Lung (tissue), 11 donors: ENCODE measurements at regions not wholly inside any gene's neighbourhood (a gene's known extent, or its start where the extent isn't known, plus 50 kb on each side); places are given as distances from the start of the nearest gene placed in this dataset.

ENCODE experiments used
- ATAC-seq: fragments of 200-7000 bp; cut with Tn5 transposase; one replicate; pipeline ENCODE4 v1.9.1; 2020; ENCODE audit warnings: moderate number of reproducible peaks; ENCODE audit not compliant: insufficient read depth, low FRiP score
- DNase-seq, 3 donors: peaks; one replicate each; pipeline ENCODE4 v3.0.0-alpha.2; 2013 to 2017
- H3K27ac ChIP-seq, 2 donors: one replicate each; pipeline ENCODE4 v1.5.1; 2013; ENCODE audit warnings: mild to moderate bottlenecking in 2 of 2, moderate library complexity in 2 of 2, control low read depth in 1 of 2, inconsistent platforms in 1 of 2, low read depth in 1 of 2, low read length in 1 of 2
- H3K27me3 ChIP-seq, 3 donors: one replicate each; pipeline ENCODE4 v1.5.1; 2013; ENCODE audit warnings: low read length in 2 of 3; ENCODE audit not compliant: control insufficient read depth in 3 of 3, insufficient read depth in 3 of 3
- H3K36me3 ChIP-seq, 4 donors: one replicate each; pipeline ENCODE4 v1.5.1; 2013; ENCODE audit warnings: low read length in 4 of 4, mild to moderate bottlenecking in 1 of 4, moderate library complexity in 1 of 4; ENCODE audit not compliant: control insufficient read depth in 4 of 4, insufficient read depth in 4 of 4
- H3K4me1 ChIP-seq, 5 donors: one replicate each; pipeline ENCODE4 v1.5.1; 2013; ENCODE audit warnings: low read length in 5 of 5, mild to moderate bottlenecking in 2 of 5, moderate library complexity in 1 of 5; ENCODE audit not compliant: control insufficient read depth in 5 of 5, insufficient read depth in 5 of 5
- H3K4me3 ChIP-seq: one replicate; pipeline ENCODE4 v1.5.1; 2013; ENCODE audit warnings: mild to moderate bottlenecking, control low read depth, moderate library complexity
- H3K9ac ChIP-seq, 2 donors: one replicate each; pipeline ENCODE4 v1.5.1; 2013; ENCODE audit warnings: low read length in 2 of 2, control low read depth in 1 of 2; ENCODE audit not compliant: insufficient read depth in 1 of 2
- H3K9me3 ChIP-seq, 4 donors: one replicate each; pipeline ENCODE4 v1.5.1; 2013; ENCODE audit warnings: low read length in 3 of 4, mild to moderate bottlenecking in 1 of 4, moderate library complexity in 1 of 4; ENCODE audit not compliant: control insufficient read depth in 4 of 4, insufficient read depth in 3 of 4
- WGBS, 2 donors: extraction: QIAGEN DNeasy Blood & Tissue Kit; methylation state at CpG; one replicate each; pipeline ENCODE4 v1.1.7; 2013; 5-methylcytosine and 5-hydroxymethylcytosine counted together
- TF ChIP-seq, protein P1 (sequence below): IDR thresholded peaks from 2 replicates; pipeline ENCODE4 v1.5.1; 2012; ENCODE audit warnings: mild to moderate bottlenecking; ENCODE audit errors: control extremely low read depth, extremely low read depth
- donor health status: control.
- donor health status: control.
- donor health status: Bipolar disorder and iron deficiency.
- donor health status: healthy.
- donor health status: DM: yes; HTN: yes; CAD: no.

DNA sequence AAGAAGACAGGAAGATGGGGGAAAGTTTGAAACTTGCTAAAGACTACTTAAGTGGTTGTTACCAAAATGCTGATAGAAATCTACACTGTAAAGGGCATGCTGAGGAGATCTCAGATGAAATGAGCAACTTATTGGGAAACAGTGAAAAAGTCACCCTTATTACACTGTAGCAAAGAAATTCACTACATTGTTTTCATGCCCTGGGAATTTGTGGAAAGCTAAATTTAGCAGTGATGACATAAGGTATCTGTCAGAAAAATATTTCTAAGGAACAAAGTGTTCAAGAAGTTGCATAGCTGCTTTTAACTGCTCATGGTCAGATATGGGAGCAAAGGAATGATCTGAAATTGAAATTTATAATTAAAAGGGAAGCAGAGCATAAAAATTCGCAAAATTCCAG, 702.4 kb upstream of the LRRC4C start:
- Histone ChIP-seq H3K9ac (no peak overlapping the region), H3K36me3 (no peaks in the 10 kb centered on the region), H3K27ac (no peak overlapping the region), H3K9me3 (no peaks in the 10 kb centered on the region), H3K4me3 (no peak overlapping the region), H3K4me1 (no peaks in the 10 kb centered on the region), H3K27me3 (no peaks in the 10 kb centered on the region)
- TF ChIP-seq, protein P1, sequence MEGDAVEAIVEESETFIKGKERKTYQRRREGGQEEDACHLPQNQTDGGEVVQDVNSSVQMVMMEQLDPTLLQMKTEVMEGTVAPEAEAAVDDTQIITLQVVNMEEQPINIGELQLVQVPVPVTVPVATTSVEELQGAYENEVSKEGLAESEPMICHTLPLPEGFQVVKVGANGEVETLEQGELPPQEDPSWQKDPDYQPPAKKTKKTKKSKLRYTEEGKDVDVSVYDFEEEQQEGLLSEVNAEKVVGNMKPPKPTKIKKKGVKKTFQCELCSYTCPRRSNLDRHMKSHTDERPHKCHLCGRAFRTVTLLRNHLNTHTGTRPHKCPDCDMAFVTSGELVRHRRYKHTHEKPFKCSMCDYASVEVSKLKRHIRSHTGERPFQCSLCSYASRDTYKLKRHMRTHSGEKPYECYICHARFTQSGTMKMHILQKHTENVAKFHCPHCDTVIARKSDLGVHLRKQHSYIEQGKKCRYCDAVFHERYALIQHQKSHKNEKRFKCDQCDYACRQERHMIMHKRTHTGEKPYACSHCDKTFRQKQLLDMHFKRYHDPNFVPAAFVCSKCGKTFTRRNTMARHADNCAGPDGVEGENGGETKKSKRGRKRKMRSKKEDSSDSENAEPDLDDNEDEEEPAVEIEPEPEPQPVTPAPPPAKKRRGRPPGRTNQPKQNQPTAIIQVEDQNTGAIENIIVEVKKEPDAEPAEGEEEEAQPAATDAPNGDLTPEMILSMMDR, result no peak
- 70 to 73% methylated on average over 1 of the region's 1 CpG for WGBS, 2 donors
- ATAC-seq (no peak), DNase-seq (no peak)

DNA sequence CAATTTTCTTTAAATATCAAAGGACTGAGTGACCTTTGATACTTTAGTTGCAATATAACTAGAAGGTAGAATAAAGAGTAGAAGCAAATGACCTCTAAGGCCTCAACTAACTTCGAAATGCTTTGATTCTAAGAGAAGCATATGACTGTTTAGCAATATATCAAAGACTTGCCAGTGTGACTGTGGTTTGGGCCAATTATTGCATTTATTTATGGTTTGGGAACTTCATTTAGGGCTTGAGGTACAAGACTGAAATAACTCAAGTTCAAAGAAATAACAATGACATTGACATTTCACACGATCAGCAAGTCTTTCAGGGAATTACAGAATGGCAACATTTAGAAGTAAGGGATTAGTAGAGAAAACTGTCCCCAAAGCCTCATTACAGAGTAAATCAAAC, 709.7 kb upstream of the LRRC4C start:
- H3K9ac ChIP-seq, result no peak overlapping the region
- H3K27me3 ChIP-seq, result no peaks in the 10 kb centered on the region
- DNase-seq, result no peak
- H3K27ac ChIP-seq, result no peak overlapping the region
- TF ChIP-seq, protein P1, result no peak
- H3K9me3 ChIP-seq, result no peaks in the 10 kb centered on the region
- no peaks in the 10 kb centered on the region for H3K4me1 ChIP-seq
- no peaks in the 10 kb centered on the region for H3K36me3 ChIP-seq
- ATAC-seq, result no peak
- H3K4me3 ChIP-seq, result no peak overlapping the region
- 79 to 81% methylated on average over 2 of the region's 2 CpGs for WGBS, 2 donors

DNA sequence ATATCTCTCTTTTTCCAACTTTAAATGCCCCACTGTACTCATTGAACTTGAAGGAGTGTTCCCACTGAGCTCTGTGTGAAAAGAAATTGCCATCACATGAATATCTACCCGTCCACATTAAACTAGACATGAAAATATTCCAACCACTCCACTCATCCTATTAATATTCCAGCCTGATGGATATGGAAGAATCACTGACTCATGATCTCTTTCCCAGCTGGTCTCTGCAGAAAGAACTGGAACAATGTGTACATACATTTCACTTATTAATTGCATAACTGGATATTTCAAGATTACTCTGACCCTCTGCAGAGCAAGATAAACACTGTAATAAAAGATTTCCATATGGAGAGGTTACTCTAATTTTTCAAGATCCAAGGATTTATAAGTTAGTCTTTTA, 711.1 kb upstream of the LRRC4C start:
- ATAC-seq, result no peak

DNA sequence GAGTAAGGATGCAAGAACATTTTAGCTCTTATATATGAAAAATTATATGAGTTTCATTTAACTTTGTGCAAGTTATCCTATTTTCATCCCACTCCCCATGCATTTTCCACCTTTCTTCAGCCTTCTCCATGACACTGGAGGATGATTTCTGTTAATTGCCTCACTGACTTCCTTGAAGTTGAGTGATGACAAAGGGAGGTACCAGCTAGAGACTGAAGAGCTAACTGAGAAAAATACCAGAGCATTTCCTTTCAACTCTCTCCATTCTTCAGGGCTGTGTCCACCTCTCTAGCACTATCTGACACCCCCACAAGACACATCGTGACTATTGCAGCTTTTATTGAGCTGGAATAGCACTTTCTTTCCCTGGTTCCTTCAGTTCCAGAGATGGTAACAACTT, 711.6 kb upstream of the LRRC4C start:
- H3K4me3 ChIP-seq, result no peak overlapping the region
- H3K9ac ChIP-seq, result no peak overlapping the region
- no peaks in the 10 kb centered on the region for H3K36me3 ChIP-seq
- ATAC-seq (no peak), DNase-seq (no peak)
- H3K27me3 ChIP-seq, result no peaks in the 10 kb centered on the region
- TF ChIP-seq, protein P1, result no peak
- H3K27ac ChIP-seq, result no peak overlapping the region
- 57 to 68% methylated on average over 1 of the region's 1 CpG for WGBS, 2 donors
- no peaks in the 10 kb centered on the region for H3K4me1 ChIP-seq
- H3K9me3 ChIP-seq, result no peaks in the 10 kb centered on the region

More for the DNA sequence above, 711.1 kb upstream of the LRRC4C start:
- Histone ChIP-seq H3K9ac (no peak overlapping the region), H3K36me3 (no peaks in the 10 kb centered on the region), H3K4me3 (no peak overlapping the region), H3K27me3 (no peaks in the 10 kb centered on the region), H3K9me3 (no peaks in the 10 kb centered on the region), H3K27ac (no peak overlapping the region), H3K4me1 (no peaks in the 10 kb centered on the region)
- TF ChIP-seq, protein P1, result no peak
- 48 to 64% methylated on average over 1 of the region's 1 CpG for WGBS, 2 donors
- DNase-seq, result peak in 2 of 3 donors; percentile 43 to 61
